Stimulated activated CD4-positive, alpha-beta T cell treated with anti-CD3 and anti-CD28 coated beads, Interleukin-2, amount 100 ng/mL, for 24 hours (primary cell): ENCODE measurements at regions not wholly inside any gene's neighbourhood (a gene's known extent, or its start where the extent isn't known, plus 50 kb on each side); places are given as distances from the start of the nearest gene placed in this dataset.

Experiments used
- DNase-seq, 2 donors: peaks; one replicate each; pipeline ENCODE4 v3.0.0-alpha.2; 2020

DNA sequence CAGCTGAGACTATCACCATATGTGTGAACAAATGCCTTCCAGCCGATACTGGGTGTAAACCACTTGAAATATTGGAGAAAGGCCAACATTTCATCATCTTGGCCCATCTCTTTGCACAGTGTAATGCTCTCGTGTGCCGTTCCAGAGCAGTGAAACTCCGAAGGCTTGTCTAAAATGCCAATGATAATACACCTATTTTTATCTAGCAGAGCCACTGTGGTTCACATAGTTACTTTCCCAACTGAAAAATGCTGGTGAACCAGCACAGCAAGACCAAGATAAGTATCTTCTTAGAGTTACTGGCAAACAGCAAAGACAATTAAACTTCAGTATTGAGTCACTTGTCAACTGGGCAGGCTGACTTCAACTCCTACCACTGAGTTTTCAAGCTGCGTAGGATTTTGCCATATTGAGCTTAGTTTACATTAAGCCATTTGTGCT lies 379.9 kb upstream of the ACTBL2 start:
- no peak for DNase-seq

GRCh38 chr5:57859626-57860025 lies 377.0 kb upstream of the ACTBL2 start:
- DNase-seq: no peak

DNA sequence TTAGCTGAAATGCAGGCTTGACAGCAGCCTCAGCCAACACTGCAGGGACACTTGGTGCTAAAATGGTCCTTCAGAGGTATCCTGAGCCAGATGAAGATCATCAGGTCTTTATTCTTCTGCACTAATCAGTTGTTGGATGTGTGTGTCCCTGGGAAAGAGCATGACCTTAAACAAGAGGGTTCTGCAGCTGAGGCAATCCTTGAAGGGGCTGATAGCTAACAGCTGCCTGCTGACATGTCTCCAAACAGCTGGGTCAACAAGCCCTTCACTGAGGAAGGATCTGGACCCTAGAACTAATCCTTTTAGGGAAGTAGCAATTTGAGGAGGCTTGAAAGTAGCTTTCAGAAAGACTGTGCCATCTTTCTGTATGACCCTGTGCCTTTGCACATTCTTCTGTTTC lies 376.3 kb upstream of the ACTBL2 start:
- DNase-seq: no peak

- DNase-seq: no peak
These were observed 375.1 kb upstream of the ACTBL2 start for GRCh38 chr5:57857696-57858095.

- no peak for DNase-seq
These were observed 373.2 kb upstream of the ACTBL2 start for GRCh38 chr5:57855831-57856230.

GRCh38 chr5:57853929-57854697 lies 371.5 kb upstream of the ACTBL2 start:
- no peak for DNase-seq

DNA sequence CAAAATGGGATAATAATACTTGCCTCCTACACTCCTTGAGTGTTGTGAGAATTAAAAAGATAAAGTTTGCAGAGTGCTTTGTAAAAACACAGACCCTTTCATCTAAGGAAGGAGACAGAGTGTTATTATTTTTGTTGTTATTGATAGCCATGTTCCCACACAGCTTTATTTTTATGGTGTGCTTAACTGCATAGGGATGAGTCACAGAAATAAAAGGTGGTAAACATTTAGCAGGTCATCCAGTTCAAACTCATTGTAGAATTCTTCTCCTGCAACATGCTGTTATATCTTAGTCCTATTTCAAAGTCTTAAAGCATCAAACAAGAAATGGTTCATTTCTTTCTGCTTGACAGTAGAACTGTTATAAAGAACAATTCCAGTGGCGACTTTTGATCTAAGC lies 367.5 kb upstream of the ACTBL2 start:
- DNase-seq: no peak

DNA sequence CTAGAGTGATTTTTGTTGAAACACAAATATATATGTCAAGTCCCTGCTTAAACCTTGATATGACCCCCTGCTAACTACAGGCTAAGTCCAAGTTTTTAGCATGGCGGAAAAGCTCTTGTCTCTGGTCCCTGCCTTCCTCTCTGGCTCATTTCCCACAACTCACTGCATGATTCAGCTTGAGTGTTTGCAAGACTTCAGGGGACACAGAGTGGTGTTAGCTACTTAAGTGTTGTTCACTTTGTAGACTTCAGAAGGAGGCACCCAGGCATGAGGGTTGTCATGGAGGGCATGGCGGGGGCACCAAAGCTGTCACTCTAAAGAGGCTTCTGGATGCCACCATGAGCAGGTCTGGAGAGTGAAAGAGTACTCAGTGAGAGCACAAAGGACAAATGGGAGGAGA lies 362.4 kb upstream of the ACTBL2 start:
- DNase-seq: no peak

DNA sequence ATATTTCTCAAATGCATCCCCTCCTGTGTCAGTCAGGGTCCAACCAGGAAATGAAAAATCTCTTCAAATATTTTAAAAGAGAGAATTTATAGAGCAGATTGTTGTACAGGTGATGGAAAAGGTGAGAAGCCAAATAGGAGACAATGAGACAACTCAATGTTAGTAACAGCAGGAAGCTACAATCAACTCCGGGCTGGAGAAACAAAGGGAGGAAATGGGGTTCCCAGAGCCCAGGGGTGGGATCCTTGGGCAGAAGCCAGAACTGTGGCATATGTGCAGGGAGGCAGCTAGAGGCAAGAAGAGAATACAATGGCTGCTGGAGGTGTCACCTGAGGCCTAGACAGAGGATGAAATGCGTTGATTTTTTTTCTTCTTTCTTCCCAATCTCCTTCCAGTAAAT lies 361.8 kb upstream of the ACTBL2 start:
- DNase-seq: no peak

GRCh38 chr5:57843059-57843367 lies 360.4 kb upstream of the ACTBL2 start:
- DNase-seq: no peak

DNA sequence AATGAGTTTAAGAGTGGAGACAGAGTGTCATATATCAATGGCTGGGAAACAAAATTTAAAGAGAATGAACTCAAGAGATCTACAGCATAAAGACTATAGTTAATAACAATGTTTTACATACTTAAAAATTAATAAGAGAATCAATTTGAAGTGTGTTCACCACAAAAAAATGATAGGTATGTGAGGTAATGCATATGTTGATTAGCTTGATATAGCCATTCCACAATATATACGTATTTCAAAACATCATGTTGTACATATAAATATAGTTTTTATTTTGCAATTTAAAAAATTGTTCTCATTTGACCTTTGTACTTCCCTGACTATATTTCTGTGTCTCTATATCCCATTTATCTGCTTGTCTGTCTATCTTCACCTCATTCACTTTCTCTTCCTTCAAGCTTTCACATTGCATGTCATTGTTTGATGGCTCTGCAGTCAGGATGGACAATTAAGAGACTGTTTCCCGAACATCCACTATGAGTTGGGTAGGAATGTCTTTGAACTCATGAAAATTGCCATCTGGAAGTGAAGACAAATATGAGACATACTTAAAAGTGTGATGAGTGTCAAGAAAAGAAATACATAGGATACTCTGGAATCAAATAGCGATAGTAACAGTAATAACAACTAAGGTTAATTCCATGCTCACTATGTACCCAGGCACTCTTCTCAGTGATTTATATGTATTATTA lies 359.9 kb upstream of the ACTBL2 start:
- no peak for DNase-seq

DNA sequence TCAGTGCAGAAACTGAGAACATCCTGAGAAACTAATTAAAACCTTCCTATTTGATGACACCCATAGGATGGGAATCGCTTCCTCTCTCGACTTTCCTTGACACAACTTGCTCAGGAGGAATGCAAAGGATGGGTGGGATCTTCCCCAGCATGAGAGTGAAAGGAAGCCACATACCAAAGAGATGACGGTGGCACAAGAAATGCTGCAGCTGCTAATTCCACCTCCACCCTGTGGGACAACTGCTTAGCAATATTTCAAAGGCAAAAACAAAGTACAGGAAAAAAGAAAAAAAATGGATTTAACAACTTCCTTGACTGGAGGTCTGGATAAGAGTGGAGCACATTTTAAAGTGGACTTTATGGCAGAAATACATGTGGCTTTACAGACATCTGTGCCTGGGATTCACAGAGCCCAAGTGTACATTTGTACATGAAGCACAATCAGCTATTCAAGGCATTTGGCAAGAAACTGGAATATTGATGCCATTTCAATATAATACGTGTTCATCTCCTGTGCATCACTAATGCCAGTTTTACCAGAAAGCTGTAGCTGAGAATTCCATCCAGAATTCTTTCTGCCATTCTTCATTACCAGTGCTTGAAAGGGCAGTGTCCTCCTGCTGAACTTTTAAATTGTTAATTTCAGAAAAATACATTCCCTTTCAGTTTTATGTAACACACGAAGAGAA lies 359.2 kb upstream of the ACTBL2 start:
- no peak for DNase-seq

DNA sequence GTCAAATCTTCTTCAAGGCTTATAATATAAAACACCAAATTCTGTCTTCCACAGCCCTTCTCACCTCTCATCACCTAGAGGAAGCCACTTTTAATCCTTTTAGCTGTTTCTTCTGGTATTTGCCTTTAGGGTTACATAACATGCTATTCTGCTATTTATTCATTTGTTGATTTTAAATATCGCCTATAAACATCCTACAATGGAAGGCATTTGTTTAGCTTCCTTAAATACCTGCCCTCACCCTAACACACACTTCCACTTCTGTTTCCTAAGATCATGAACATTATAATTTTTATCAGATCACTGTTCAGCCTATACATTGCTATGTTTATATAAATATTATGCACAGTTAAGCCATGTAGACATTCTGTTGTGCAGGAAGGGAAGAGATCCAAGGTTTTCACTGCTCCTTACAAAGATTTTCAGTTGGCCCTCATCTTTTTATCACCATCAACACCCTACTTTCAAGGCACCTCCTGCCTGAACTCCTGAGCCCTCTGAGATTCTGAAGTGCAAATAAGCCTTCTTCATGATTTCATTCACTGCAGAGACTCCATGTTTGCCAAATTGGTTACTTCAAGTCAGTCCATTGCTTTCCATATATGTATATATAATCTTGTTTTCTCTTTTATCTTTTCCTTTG lies 356.9 kb upstream of the ACTBL2 start:
- no peak for DNase-seq

DNA sequence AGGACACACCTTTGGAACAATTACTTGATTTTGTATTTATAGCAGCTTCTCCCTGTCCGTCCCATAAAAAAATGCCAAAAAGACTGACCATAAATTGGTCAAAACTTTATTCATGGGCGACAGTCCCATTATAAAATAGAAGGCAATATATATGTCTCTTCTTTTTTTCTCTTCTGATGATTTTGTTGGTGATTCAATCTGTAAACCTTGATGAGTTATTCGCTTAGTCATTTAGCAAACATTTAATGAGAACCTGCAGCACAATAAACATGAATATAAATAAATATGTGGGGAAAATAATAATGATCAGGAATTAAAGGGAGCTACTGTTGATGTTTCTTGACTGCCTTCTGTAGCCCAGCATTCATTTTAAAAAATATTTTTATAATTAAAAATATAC lies 356.4 kb upstream of the ACTBL2 start:
- no peak for DNase-seq

DNA sequence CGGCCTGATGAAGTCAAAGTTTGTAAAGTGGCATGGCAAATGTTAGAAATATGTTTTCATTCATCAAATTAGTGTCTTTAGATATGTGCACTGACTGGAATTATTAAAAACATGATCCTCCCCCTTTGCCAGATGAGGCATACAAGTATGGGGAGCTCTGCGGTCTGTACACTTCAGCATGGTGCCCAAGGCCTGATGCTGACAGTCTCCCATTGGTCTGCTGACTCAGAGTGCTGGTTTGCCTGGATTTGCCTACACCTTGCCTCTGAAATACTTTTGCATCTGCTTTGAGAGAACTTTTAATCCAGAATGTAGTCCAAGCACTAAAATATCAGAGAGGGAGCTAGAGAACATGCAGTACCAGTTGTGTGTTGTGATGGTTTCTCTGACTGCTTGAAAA lies 354.3 kb upstream of the ACTBL2 start:
- no peak for DNase-seq

GRCh38 chr5:57836331-57836730 lies 353.7 kb upstream of the ACTBL2 start:
- DNase-seq: no peak

DNA sequence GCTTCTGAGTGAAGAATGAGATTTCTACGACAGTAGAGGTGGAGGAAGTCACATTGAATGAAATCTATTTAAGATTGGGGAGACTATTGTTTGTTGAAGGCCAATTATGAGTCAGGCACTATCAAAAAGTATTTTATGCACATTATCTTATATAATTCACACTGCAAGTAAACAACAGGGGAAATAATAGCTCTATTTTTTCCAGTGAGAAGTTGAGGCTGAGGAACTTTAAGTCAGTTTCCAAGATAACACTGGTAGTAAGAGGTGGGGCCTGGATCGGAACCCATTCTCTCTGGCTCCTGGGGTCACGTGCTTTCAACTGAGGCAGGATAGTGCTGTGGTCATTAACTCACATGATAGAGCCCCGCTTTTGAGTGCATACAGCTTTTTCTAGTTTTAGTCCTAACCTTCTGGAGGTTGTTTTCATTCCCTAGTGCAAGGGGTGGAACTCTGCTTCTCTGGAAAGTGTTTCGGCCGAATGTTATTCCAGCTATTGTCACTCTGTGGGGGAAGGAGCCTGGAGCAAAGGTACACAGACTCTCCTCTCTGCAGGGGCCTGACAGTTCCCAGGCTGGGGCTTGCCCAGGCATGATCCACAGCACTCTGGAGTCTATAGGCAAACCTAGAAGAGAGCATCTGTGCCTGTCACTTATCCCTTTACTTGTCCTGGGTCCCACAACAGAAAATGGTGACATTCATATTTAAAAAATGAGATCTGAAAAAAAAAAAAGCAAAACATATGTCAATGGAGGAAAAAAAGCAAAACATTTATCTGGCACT lies 352.4 kb upstream of the ACTBL2 start:
- no peak for DNase-seq

GRCh38 chr5:57833489-57833888 lies 350.9 kb upstream of the ACTBL2 start:
- DNase-seq: no peak

GRCh38 chr5:57832875-57833274 lies 350.3 kb upstream of the ACTBL2 start:
- DNase-seq: no peak

GRCh38 chr5:57831932-57832331 lies 349.3 kb upstream of the ACTBL2 start:
- no peak for DNase-seq

DNA sequence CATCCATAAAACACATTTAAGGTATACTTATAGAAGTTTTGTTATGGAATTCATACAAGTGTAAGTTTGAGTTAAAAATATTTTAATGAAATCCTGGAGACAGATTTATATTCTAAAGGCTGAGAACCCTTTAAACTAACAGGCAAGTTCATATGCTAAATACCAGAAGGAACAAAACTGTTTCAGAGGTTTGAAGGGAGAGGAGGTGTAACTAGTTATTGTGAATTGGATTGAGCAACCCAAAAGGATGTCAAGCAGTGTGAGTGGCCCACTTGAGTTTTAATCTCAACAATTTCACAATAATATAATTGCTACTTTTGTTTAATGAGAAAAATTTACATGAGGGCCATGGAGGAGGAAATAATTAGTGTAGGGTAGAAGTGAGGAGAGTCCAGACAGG lies 348.5 kb upstream of the ACTBL2 start:
- DNase-seq: no peak

DNA sequence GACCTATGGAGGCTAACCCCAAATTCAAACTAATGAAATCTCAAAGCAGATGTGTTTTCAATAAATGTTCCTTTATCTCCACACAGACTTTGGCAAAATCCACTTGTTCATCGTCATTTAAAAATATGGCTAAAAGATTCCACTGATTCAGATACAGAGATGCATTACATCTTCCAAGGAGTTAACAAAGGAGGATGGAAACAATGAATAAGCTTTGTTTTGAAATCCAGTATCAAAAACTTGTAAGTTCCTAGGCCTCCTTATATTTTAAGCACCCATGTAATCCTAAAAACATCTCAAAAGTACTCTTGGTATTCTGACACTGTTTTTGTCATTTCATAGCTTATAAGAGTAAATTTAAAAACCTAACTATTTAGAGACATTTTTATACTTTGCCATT lies 345.6 kb upstream of the ACTBL2 start:
- DNase-seq: no peak
